Stromal cell of bone marrow (primary cell): ENCODE measurements at regions not wholly inside any gene's neighbourhood (a gene's known extent, or its start where the extent isn't known, plus 50 kb on each side); places are given as distances from the start of the nearest gene placed in this dataset.
"Not testable (repeated sequence)": the region's sequence is repeated elsewhere in the genome, so short reads cannot be mapped to it uniquely, and the experiment has no call there.

ENCODE experiments used
- DNase-seq: peaks from one replicate; pipeline ENCODE4 v3.0.0-alpha.2; 2012; ENCODE audit warnings: low read depth

- peak; percentile 90 for DNase-seq
Observed at GRCh38 chr1:121573881-121574504, 389.2 kb downstream of the SRGAP2C start.

GRCh38 chr1:121574505-121574899 lies 389.7 kb downstream of the SRGAP2C start:
- DNase-seq, result not testable (repeated sequence)

GRCh38 chr1:121582898-121583297 lies 398.1 kb downstream of the SRGAP2C start:
- DNase-seq, result not testable (repeated sequence)

- no peak for DNase-seq
Observed at GRCh38 chr1:121586369-121587229, 401.8 kb downstream of the SRGAP2C start.

GRCh38 chr1:121587230-121587569 lies 402.4 kb downstream of the SRGAP2C start:
- DNase-seq, result no peak

GRCh38 chr1:121587777-121588176 lies 403.0 kb downstream of the SRGAP2C start:
- DNase-seq, result no peak

- no peak for DNase-seq
Observed at GRCh38 chr1:121594096-121594495, 409.3 kb downstream of the SRGAP2C start.

- DNase-seq, result no peak
Observed at GRCh38 chr1:121595089-121595488, 410.3 kb downstream of the SRGAP2C start.

GRCh38 chr1:121604843-121605444 lies 420.2 kb downstream of the SRGAP2C start:
- DNase-seq, result not testable (repeated sequence)

- not testable (repeated sequence) for DNase-seq
Observed at GRCh38 chr1:121607499-121607898, 422.7 kb downstream of the SRGAP2C start.
